IPS-15b (cell line): ENCODE measurements at regions not wholly inside any gene's neighbourhood (a gene's known extent, or its start where the extent isn't known, plus 50 kb on each side); places are given as distances from the start of the nearest gene placed in this dataset.
"Not testable (repeated sequence)": the region's sequence is repeated elsewhere in the genome, so short reads cannot be mapped to it uniquely, and the experiment has no call there.

Source experiments
- H3K27me3 ChIP-seq: one replicate; pipeline ENCODE4 v1.6.1; 2013; ENCODE audit warnings: low read length; ENCODE audit not compliant: control insufficient read depth, insufficient read depth
- H3K36me3 ChIP-seq: one replicate; pipeline ENCODE4 v1.6.1; 2013; ENCODE audit warnings: low read length; ENCODE audit not compliant: control insufficient read depth, insufficient read depth
- H3K4me1 ChIP-seq: one replicate; pipeline ENCODE4 v1.6.1; 2013; ENCODE audit warnings: mild to moderate bottlenecking, low read length; ENCODE audit not compliant: control insufficient read depth, insufficient read depth
- H3K4me3 ChIP-seq: one replicate; pipeline ENCODE4 v1.5.1; 2013; ENCODE audit warnings: low read depth, low read length
- H3K9ac ChIP-seq: one replicate; pipeline ENCODE4 v1.6.1; 2013; ENCODE audit warnings: low read depth, mild to moderate bottlenecking, low read length
- H3K9me3 ChIP-seq: one replicate; pipeline ENCODE4 v1.6.1; 2013; ENCODE audit warnings: mild to moderate bottlenecking, low read length; ENCODE audit not compliant: control insufficient read depth, insufficient read depth

DNA sequence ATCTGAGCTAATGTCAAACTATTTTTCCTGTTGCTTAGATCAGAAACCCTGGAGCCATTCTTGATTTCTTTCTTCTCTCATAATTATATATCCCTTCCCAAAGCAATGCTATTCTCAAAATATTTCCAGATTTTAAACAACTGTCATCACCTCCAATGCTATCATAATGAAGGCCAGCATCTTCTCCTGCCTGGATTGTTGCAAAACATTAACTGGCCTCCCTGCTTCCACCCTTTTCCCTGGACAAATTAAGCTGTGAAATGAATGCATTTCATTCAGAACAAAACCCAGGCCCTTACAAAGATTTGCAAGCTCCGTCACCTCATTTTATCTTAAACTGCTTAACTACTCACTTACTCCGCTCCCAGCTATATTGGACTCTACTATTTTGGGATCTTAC, 535.3 kb upstream of the HS3ST5 start:
- Histone ChIP-seq H3K9ac (no peak overlapping the region), H3K4me1 (no peaks in the 10 kb centered on the region), H3K27me3 (no peaks in the 10 kb centered on the region), H3K4me3 (no peak overlapping the region), H3K36me3 (no peaks in the 10 kb centered on the region), H3K9me3 (no peaks in the 10 kb centered on the region)

DNA sequence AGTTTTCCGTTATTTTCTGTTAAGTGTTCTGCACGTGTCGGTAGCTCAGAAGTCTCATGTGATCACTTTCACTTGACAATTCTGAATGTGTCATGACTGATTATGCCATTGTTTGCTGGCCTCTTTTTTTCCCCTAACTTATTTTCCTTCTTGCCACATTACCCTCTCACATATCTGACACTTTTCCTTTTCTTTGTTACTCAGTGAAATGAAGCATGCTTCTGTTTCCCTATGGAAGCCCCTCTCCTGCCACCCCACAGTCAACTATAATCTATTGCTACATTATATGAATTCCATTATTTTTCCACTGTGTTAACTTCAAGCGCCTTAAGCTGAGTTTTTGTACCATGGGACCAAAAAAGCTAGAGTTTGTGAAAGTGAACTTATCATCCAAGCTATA, 531.6 kb upstream of the HS3ST5 start:
- Histone ChIP-seq H3K9me3 (no peaks in the 10 kb centered on the region), H3K36me3 (no peaks in the 10 kb centered on the region), H3K4me3 (no peak overlapping the region), H3K9ac (no peak overlapping the region), H3K27me3 (no peaks in the 10 kb centered on the region), H3K4me1 (no peaks in the 10 kb centered on the region)

GRCh38 chr6:114865506-114865905, 522.7 kb upstream of the HS3ST5 start:
- H3K4me3 ChIP-seq, H3K4me1 ChIP-seq, H3K27me3 ChIP-seq, H3K9ac ChIP-seq, H3K36me3 ChIP-seq, H3K9me3 ChIP-seq: not testable (repeated sequence)

GRCh38 chr6:114863610-114864009, 520.8 kb upstream of the HS3ST5 start:
- Histone ChIP-seq H3K27me3 (no peaks in the 10 kb centered on the region), H3K9me3 (peaks cover 2% of the 10 kb centered on the region), H3K4me1 (no peaks in the 10 kb centered on the region), H3K36me3 (no peaks in the 10 kb centered on the region), H3K4me3 (no peak overlapping the region), H3K9ac (no peak overlapping the region)

- no peak overlapping the region for H3K9ac ChIP-seq
- H3K4me3 ChIP-seq: no peak overlapping the region
- H3K36me3 ChIP-seq: no peaks in the 10 kb centered on the region
- H3K27me3 ChIP-seq: no peaks in the 10 kb centered on the region
- H3K9me3 ChIP-seq: peaks cover 2% of the 10 kb centered on the region
- no peaks in the 10 kb centered on the region for H3K4me1 ChIP-seq
Measured at GRCh38 chr6:114862819-114863218, 520.0 kb upstream of the HS3ST5 start.

DNA sequence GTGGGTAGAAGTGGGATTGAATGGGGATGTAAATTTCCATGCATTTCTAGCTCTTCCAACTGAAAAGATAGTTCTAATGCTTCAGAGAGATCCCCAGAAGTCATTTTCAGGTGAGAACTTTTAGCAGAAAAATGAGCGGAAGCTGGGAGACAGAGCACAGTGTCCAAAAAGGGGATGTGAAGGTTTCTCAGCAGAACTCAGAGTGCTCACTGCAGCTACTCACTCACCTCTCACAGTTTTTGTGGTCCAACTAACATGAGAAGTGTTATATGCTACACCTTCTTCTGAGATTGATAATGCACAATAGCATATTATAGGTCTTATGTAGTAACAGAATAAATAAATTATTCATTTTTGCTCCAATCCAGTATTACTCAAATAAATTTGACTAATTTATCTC, 519.2 kb upstream of the HS3ST5 start:
- Histone ChIP-seq H3K9me3 (peaks cover 2% of the 10 kb centered on the region), H3K4me3 (no peak overlapping the region), H3K9ac (no peak overlapping the region), H3K27me3 (no peaks in the 10 kb centered on the region), H3K36me3 (no peaks in the 10 kb centered on the region), H3K4me1 (no peaks in the 10 kb centered on the region)

GRCh38 chr6:114844359-114844758, 501.5 kb upstream of the HS3ST5 start:
- H3K36me3 ChIP-seq: no peaks in the 10 kb centered on the region
- no peak overlapping the region for H3K4me3 ChIP-seq
- no peaks in the 10 kb centered on the region for H3K9me3 ChIP-seq
- H3K27me3 ChIP-seq: no peaks in the 10 kb centered on the region
- H3K9ac ChIP-seq: no peak overlapping the region
- no peaks in the 10 kb centered on the region for H3K4me1 ChIP-seq

GRCh38 chr6:114839019-114839418, 496.2 kb upstream of the HS3ST5 start:
- Histone ChIP-seq H3K36me3 (no peaks in the 10 kb centered on the region), H3K4me3 (no peak overlapping the region), H3K27me3 (no peaks in the 10 kb centered on the region), H3K9me3 (no peaks in the 10 kb centered on the region), H3K9ac (no peak overlapping the region), H3K4me1 (no peaks in the 10 kb centered on the region)

GRCh38 chr6:114833211-114833610, 490.4 kb upstream of the HS3ST5 start:
- Histone ChIP-seq H3K9ac (no peak overlapping the region), H3K4me1 (no peaks in the 10 kb centered on the region), H3K36me3 (no peaks in the 10 kb centered on the region), H3K4me3 (no peak overlapping the region), H3K9me3 (no peaks in the 10 kb centered on the region), H3K27me3 (no peaks in the 10 kb centered on the region)

DNA sequence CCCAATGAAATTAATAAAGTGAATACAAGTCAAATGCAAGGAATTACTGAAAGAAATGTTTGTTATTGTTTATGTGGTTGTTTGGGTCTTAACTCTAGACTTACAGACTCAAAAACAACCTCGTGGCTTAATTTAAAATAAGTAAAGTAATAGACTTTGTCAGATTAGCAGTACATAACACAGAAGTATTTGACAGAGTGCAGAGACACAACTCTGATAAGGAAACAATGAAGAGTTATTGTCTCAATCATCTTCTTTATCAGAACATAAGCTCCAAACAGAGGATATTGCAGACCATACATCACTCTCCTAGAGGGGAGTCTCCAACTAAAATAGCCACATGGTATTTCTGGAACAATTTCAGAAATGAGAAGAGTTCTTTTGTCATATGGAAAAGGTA, 487.7 kb upstream of the HS3ST5 start:
- H3K9me3 ChIP-seq: no peaks in the 10 kb centered on the region
- H3K4me3 ChIP-seq: no peak overlapping the region
- no peaks in the 10 kb centered on the region for H3K27me3 ChIP-seq
- no peaks in the 10 kb centered on the region for H3K36me3 ChIP-seq
- H3K9ac ChIP-seq: no peak overlapping the region
- H3K4me1 ChIP-seq: no peaks in the 10 kb centered on the region

DNA sequence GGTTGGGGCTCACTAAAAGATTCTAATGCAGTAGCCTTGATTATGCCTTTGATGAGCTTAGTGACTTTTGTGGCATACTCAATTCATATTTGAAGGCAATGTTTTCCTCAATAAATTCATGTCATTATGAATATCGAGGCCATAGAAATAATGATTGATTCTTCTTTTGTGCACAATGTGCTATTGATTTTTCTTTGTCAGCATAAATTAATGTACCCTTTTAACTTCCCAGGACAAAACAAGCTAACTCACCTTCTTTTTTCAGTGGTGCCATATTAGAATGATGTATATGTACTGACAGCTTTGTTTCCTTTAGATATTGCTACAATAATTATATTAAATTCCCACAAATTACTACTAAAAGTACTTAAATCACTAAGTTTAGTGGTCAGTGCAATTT, 484.3 kb upstream of the HS3ST5 start:
- no peaks in the 10 kb centered on the region for H3K27me3 ChIP-seq
- no peak overlapping the region for H3K4me3 ChIP-seq
- H3K9me3 ChIP-seq: no peaks in the 10 kb centered on the region

DNA sequence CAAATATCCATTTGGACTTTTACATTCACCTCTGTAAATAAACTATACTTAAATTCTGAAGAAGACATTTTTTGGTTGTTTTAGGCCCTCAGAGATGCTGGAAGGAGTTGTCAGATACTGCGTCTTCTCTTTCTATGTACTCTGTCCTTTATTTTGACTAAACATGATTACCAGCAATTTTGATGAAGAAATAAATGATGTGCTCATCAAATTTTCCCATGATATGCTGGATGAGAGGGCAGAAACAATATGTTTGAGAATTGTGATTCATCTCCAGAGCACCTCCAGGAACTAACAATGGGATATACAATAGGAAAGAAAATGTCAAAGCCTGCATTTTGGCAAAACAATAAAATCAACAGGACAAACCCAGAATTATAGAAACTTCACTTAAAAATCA, 481.6 kb upstream of the HS3ST5 start:
- Histone ChIP-seq H3K4me3 (no peak overlapping the region), H3K9me3 (no peaks in the 10 kb centered on the region), H3K9ac (no peak overlapping the region), H3K27me3 (no peaks in the 10 kb centered on the region), H3K36me3 (no peaks in the 10 kb centered on the region), H3K4me1 (no peaks in the 10 kb centered on the region)

More for the DNA sequence above, 484.3 kb upstream of the HS3ST5 start:
- Histone ChIP-seq H3K36me3 (no peaks in the 10 kb centered on the region), H3K4me1 (no peaks in the 10 kb centered on the region), H3K9ac (no peak overlapping the region)

DNA sequence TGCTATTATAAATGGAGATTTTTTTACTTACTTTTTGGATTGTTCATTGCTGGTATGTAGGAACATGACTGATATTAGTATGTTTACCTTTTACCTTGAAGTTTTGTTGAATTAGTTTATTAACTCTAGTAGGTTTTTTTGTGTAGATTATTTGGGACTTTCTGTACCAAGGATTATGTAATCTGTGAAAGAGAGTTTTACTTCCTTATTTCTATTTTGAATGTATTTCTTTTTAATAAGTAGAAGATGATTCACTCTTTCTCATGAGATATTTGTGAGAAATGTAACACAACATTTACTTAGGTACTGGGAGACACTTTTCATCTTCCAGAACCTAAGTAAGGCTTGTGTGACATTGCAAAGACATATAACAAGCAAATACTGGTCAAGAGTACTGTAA, 473.9 kb upstream of the HS3ST5 start:
- Histone ChIP-seq H3K36me3 (no peaks in the 10 kb centered on the region), H3K27me3 (no peaks in the 10 kb centered on the region), H3K4me3 (no peak overlapping the region), H3K9me3 (no peaks in the 10 kb centered on the region), H3K9ac (no peak overlapping the region), H3K4me1 (no peaks in the 10 kb centered on the region)
